Breast epithelium (tissue), 3 donors: ENCODE measurements at regions not wholly inside any gene's neighbourhood (a gene's known extent, or its start where the extent isn't known, plus 50 kb on each side); places are given as distances from the start of the nearest gene placed in this dataset.

Experiments
- POLR2A ChIP-seq: fragments of 450-650 bp; IDR thresholded peaks from one replicate; pipeline ENCODE4 v1.6.1; 2016; ENCODE audit warnings: antibody characterized with exemption, mild to moderate bottlenecking, moderate library complexity
- POLR2AphosphoS5 ChIP-seq, 3 donors: sonication (generic); formaldehyde crosslinking; IDR thresholded peaks; one replicate each; pipeline ENCODE4 v1.6.1; 2017; ENCODE audit warnings: antibody characterized with exemption in 3 of 3
- TF ChIP-seq, protein P1 (sequence below), 3 donors: fragments of 450-650 bp; IDR thresholded peaks; one replicate each; pipeline ENCODE4 v1.5.1; 2016 to 2017; ENCODE audit warnings: antibody characterized with exemption in 3 of 3, mild to moderate bottlenecking in 3 of 3, moderate library complexity in 3 of 3

DNA sequence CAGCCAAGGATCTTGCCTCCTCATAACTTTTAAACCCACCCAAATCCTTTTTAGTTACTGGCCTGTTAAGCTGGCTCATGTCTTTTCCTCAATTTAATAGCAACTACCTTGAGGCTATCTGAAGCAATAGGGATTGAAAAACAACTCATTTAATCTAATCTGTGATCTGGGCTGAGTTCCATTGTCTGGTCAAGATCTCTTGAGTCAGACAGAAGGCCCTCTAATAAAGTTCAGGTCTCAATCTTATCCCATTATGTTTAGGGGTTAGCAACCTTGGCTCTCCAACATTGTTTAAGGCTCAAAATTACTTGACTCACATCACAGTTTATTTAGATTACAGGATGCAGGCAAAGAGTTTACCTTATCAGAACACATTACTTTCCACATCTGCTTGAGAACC lies 436.1 kb downstream of the ANKRD50 start:
- TF ChIP-seq POLR2A (no peak), POLR2AphosphoS5 (IDR thresholded peaks at IDR 0.05) (no peak)
- TF ChIP-seq, protein P1, sequence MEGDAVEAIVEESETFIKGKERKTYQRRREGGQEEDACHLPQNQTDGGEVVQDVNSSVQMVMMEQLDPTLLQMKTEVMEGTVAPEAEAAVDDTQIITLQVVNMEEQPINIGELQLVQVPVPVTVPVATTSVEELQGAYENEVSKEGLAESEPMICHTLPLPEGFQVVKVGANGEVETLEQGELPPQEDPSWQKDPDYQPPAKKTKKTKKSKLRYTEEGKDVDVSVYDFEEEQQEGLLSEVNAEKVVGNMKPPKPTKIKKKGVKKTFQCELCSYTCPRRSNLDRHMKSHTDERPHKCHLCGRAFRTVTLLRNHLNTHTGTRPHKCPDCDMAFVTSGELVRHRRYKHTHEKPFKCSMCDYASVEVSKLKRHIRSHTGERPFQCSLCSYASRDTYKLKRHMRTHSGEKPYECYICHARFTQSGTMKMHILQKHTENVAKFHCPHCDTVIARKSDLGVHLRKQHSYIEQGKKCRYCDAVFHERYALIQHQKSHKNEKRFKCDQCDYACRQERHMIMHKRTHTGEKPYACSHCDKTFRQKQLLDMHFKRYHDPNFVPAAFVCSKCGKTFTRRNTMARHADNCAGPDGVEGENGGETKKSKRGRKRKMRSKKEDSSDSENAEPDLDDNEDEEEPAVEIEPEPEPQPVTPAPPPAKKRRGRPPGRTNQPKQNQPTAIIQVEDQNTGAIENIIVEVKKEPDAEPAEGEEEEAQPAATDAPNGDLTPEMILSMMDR (IDR thresholded peaks at IDR 0.05): no peak
